Stomach (tissue), 8 donors: ENCODE measurements at regions not wholly inside any gene's neighbourhood (a gene's known extent, or its start where the extent isn't known, plus 50 kb on each side); places are given as distances from the start of the nearest gene placed in this dataset.

Experiments used
- DNase-seq, 2 donors: peaks; one replicate each; pipeline versions ENCODE4 v3.0.0 to v3.0.0-alpha.2; 2013 to 2019
- H3K27ac ChIP-seq, 5 donors: fragments of 200-600 bp in 4 of 5; sonication (generic) in 4 of 5; one replicate each; pipeline ENCODE4 v1.5.1; 2013 to 2019; ENCODE audit warnings: mild to moderate bottlenecking in 1 of 5, moderate library complexity in 1 of 5
- H3K27me3 ChIP-seq, 3 donors: fragments of 200-600 bp; sonication (generic); one replicate each; pipeline ENCODE4 v1.5.1; 2017 to 2019; ENCODE audit warnings: mixed run types in 1 of 3
- H3K36me3 ChIP-seq, 4 donors: fragments of 200-600 bp; sonication (generic); 1 replicate in 3 of 4; 2 replicates in 1 of 4; pipeline ENCODE4 v1.5.1; 2016 to 2019
- H3K4me1 ChIP-seq, 4 donors: fragments of 200-600 bp; sonication (generic); one replicate each; pipeline ENCODE4 v1.5.1; 2016 to 2019
- H3K4me3 ChIP-seq, 4 donors: fragments of 200-600 bp; sonication (generic) in 3 of 4; one replicate each; pipeline ENCODE4 v1.5.1; 2016 to 2019; ENCODE audit warnings: mild to moderate bottlenecking in 1 of 4
- H3K9me3 ChIP-seq, 4 donors: fragments of 200-600 bp; sonication (generic); one replicate each; pipeline ENCODE4 v1.5.1; 2016 to 2019
- EP300 ChIP-seq: sonication (generic); formaldehyde crosslinking; IDR thresholded peaks from one replicate; pipeline ENCODE4 v1.6.1; 2017; ENCODE audit warnings: antibody characterized with exemption
- POLR2A ChIP-seq, 4 donors: fragments of 450-650 bp; IDR thresholded peaks; one replicate each; pipeline ENCODE4 v1.6.1; 2016; ENCODE audit warnings: antibody characterized with exemption in 4 of 4, control low read depth in 2 of 4, mild to moderate bottlenecking in 1 of 4, moderate library complexity in 1 of 4
- POLR2AphosphoS5 ChIP-seq, 3 donors: sonication (generic); formaldehyde crosslinking; IDR thresholded peaks; one replicate each; pipeline ENCODE4 v1.6.1; 2016; ENCODE audit warnings: antibody characterized with exemption in 3 of 3
- WGBS, 5 donors: extraction: QIAGEN DNeasy Blood & Tissue Kit in 3 of 5; methylation state at CpG; one replicate each; pipeline versions ENCODE4 v1.1.5 to v1.1.7; 2013 to 2018; 5-methylcytosine and 5-hydroxymethylcytosine counted together
- intact Hi-C: fragments of 100-400 bp; cut with DNase I; formaldehyde crosslinking; loops from one replicate; pipeline ENCODE4 v1.15.1; 2023; ENCODE audit warnings: low total_unique reads
- TF ChIP-seq, protein P1 (sequence below), 7 experiments: fragments of 450-650 bp in 4 of 7; fragments of 200-600 bp in 3 of 7; sonication (generic) in 3 of 7; IDR thresholded peaks; one replicate each; pipeline ENCODE4 v1.5.1; 2016 to 2019; ENCODE audit warnings: antibody characterized with exemption in 7 of 7, control low read depth in 2 of 7, mild to moderate bottlenecking in 1 of 7
- donor health status: healthy with polysubstance abuse.
- donor health status: Bipolar disorder and iron deficiency.
- donor health status: healthy.

GRCh38 chr9:135015565-135015964, 71.9 kb upstream of the OLFM1 start:
- no peak for TF ChIP-seq POLR2A (IDR thresholded peaks at IDR 0.05)
- TF ChIP-seq, protein P1, sequence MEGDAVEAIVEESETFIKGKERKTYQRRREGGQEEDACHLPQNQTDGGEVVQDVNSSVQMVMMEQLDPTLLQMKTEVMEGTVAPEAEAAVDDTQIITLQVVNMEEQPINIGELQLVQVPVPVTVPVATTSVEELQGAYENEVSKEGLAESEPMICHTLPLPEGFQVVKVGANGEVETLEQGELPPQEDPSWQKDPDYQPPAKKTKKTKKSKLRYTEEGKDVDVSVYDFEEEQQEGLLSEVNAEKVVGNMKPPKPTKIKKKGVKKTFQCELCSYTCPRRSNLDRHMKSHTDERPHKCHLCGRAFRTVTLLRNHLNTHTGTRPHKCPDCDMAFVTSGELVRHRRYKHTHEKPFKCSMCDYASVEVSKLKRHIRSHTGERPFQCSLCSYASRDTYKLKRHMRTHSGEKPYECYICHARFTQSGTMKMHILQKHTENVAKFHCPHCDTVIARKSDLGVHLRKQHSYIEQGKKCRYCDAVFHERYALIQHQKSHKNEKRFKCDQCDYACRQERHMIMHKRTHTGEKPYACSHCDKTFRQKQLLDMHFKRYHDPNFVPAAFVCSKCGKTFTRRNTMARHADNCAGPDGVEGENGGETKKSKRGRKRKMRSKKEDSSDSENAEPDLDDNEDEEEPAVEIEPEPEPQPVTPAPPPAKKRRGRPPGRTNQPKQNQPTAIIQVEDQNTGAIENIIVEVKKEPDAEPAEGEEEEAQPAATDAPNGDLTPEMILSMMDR (IDR thresholded peaks at IDR 0.05) = no peak
- no peak for TF ChIP-seq EP300
- TF ChIP-seq POLR2AphosphoS5 (IDR thresholded peaks at IDR 0.05) = no peak
- Histone ChIP-seq H3K27me3 (peaks cover 0 to 56% (median 11%) of the 10 kb centered on the region in 3 donors), H3K27ac (no peak overlapping the region), H3K4me1 (no peaks in the 10 kb centered on the region), H3K36me3 (no peaks in the 10 kb centered on the region), H3K4me3 (no peak overlapping the region), H3K9me3 (no peaks in the 10 kb centered on the region)
- DNase-seq = no peak
- intact Hi-C loops = no loop called here
- WGBS, 5 donors = 58 to 77% (median 66%) methylated on average over 6 of the region's 6 CpGs

DNA sequence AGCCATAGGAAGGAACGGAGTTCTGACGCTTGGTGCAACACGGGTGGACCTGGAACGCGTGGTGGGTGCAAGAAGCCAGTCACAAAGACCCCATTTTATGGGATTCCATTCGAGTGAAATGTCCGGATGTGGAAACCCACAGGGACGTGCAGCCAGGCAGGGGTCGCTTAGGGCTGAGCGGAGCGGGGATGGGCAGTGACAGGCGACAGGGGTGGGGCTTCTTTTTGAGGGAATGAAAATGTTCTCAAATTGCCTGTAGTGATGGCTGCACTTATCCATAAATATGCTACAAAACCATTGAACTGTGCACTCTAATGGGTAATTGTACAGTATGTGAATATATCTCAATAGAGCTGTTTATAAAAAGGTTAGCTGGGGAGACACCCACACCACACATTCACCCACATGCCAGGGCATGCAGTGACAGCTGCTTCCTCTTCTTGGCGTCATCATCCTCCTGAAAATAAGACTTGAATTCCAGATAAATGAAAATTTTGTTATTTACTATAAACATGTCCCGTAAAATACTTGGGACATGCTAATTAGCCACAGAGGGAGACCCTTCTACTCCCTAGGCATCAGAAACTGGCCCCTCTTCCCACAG, 71.3 kb upstream of the OLFM1 start:
- TF ChIP-seq, protein P1 (IDR thresholded peaks at IDR 0.05) = no peak
- no peak for TF ChIP-seq POLR2A (IDR thresholded peaks at IDR 0.05)
- no peak for TF ChIP-seq POLR2AphosphoS5 (IDR thresholded peaks at IDR 0.05)
- TF ChIP-seq EP300 = no peak
- intact Hi-C loops = no loop called here
- H3K4me1 ChIP-seq = no peaks in the 10 kb centered on the region
- H3K27ac ChIP-seq = no peak overlapping the region
- H3K4me3 ChIP-seq = no peak overlapping the region
- DNase-seq = no peak
- WGBS, 5 donors = 71 to 84% (median 75%) methylated on average over 14 of the region's 14 CpGs
- H3K36me3 ChIP-seq = no peaks in the 10 kb centered on the region
- H3K9me3 ChIP-seq = no peaks in the 10 kb centered on the region
- H3K27me3 ChIP-seq = peaks cover 0 to 58% (median 11%) of the 10 kb centered on the region in 3 donors

- 69 to 78% (median 75%) methylated on average over 8 to 10 of the region's 10 CpGs for WGBS, 5 donors
- TF ChIP-seq, protein P1 (IDR thresholded peaks at IDR 0.05) = no peak
- TF ChIP-seq POLR2A (IDR thresholded peaks at IDR 0.05) (no peak), POLR2AphosphoS5 (IDR thresholded peaks at IDR 0.05) (no peak), EP300 (no peak)
Measured at GRCh38 chr9:135016876-135017275, 70.6 kb upstream of the OLFM1 start.

DNA sequence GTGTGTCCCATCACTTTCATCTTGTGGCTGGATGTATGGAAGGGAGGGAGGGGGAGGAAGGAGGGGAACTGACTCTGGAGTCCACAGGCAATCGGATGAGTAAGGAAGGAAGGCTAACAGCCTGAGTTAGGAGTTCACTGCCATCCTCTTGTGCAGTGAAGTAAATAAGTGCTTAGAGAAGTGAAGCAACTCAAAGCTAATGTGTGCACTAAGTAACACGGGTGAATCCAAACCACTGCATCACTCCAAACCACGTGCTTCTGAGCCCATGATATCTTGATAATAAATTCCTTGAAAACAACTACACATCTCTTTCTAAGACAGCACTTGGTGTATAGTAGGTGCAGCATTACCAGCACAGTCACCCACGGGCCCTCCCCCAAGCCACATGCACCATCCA, 69.6 kb upstream of the OLFM1 start:
- H3K4me1 ChIP-seq = no peaks in the 10 kb centered on the region
- no peak overlapping the region for H3K27ac ChIP-seq
- no peaks in the 10 kb centered on the region for H3K9me3 ChIP-seq
- no peak for DNase-seq
- 54 to 64% (median 61%) methylated on average over 4 of the region's 4 CpGs for WGBS, 5 donors
- intact Hi-C loops = no loop called here
- no peaks in the 10 kb centered on the region for H3K36me3 ChIP-seq
- peaks cover 0 to 65% (median 11%) of the 10 kb centered on the region in 3 donors for H3K27me3 ChIP-seq
- no peak for TF ChIP-seq POLR2AphosphoS5 (IDR thresholded peaks at IDR 0.05)
- no peak for TF ChIP-seq EP300
- TF ChIP-seq POLR2A (IDR thresholded peaks at IDR 0.05) = no peak
- TF ChIP-seq, protein P1 (IDR thresholded peaks at IDR 0.05) = no peak
- H3K4me3 ChIP-seq = no peak overlapping the region

More at GRCh38 chr9:135016876-135017275, 70.6 kb upstream of the OLFM1 start:
- no peak overlapping the region for H3K4me3 ChIP-seq
- H3K9me3 ChIP-seq = no peaks in the 10 kb centered on the region
- no peaks in the 10 kb centered on the region for H3K4me1 ChIP-seq
- intact Hi-C loops = no loop called here
- DNase-seq = no peak
- peaks cover 0 to 59% (median 11%) of the 10 kb centered on the region in 3 donors for H3K27me3 ChIP-seq
- H3K36me3 ChIP-seq = no peaks in the 10 kb centered on the region
- H3K27ac ChIP-seq = no peak overlapping the region
